Natural killer cell treated with Interleukin-12 subunit alpha and Interleukin-12 subunit beta and Interleukin-15 and Interleukin-18, amount 100 ng/mL, for 72 hours (primary cell): ENCODE measurements at regions not wholly inside any gene's neighbourhood (a gene's known extent, or its start where the extent isn't known, plus 50 kb on each side); places are given as distances from the start of the nearest gene placed in this dataset.

ENCODE experiments used
- ATAC-seq, 2 donors: fragments of 150-1000 bp; cut with Tn5 transposase in 1 of 2; sonication (Bioruptor Pico), chemical (Tn5 transposase) in 1 of 2; 2 replicates each; pipeline ENCODE4 v1.10.0; 2021
- DNase-seq: peaks from one replicate; pipeline ENCODE4 v3.0.0; 2022; ENCODE audit warnings: low spot score
- H3K27ac Mint-ChIP-seq, 2 donors: 1 replicate in 1 of 2; 2 replicates in 1 of 2; pipeline ENCODE4 v1.8.0; 2022; ENCODE audit warnings: mixed read lengths in 2 of 2, mild to moderate bottlenecking in 1 of 2, moderate library complexity in 1 of 2
- H3K27me3 Mint-ChIP-seq, 2 donors: 1 replicate in 1 of 2; 2 replicates in 1 of 2; pipeline ENCODE4 v1.8.0; 2022; ENCODE audit warnings: mixed read lengths in 2 of 2
- H3K36me3 Mint-ChIP-seq: one replicate; pipeline ENCODE4 v1.8.0; 2022; ENCODE audit warnings: mixed read lengths
- H3K4me1 Mint-ChIP-seq, 2 donors: 1 replicate in 1 of 2; 2 replicates in 1 of 2; pipeline ENCODE4 v1.8.0; 2022; ENCODE audit warnings: low read depth in 2 of 2, mixed read lengths in 2 of 2, mild to moderate bottlenecking in 1 of 2
- H3K4me3 Mint-ChIP-seq: one replicate; pipeline ENCODE4 v1.8.0; 2022; ENCODE audit warnings: mixed read lengths
- H3K9me3 Mint-ChIP-seq: 2 replicates; pipeline ENCODE4 v1.8.0; 2022; ENCODE audit warnings: mixed read lengths

DNA sequence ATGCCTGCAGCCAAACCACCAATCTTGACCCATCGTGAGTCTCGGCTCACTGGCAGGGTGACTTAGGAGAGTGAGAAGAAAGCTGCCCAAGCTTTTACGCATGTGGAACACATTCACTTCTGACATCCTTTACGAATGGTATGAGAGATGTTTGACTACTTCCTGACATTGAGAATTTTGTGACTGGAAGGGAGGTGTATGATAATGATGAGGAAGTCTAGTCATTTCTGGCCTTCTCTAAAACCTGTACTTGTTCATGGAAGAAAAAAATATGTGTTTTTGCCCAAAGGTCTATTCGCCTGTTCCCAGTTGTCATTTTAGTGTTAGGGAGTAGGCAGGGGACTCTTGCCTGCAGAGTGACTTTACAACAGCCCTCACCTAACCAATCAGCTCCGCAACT lies 227.2 kb upstream of the ATP2B1 start:
- DNase-seq (no peak), ATAC-seq (peak; percentile 71 to 87)
- H3K4me3 Mint-ChIP-seq, result peak overlapping the region; percentile 8
- peaks cover 18 to 20% of the 10 kb centered on the region in 2 donors for H3K4me1 Mint-ChIP-seq
- H3K9me3 Mint-ChIP-seq, result no peaks in the 10 kb centered on the region
- peaks cover 5% of the 10 kb centered on the region for H3K36me3 Mint-ChIP-seq
- H3K27me3 Mint-ChIP-seq, result no peaks in the 10 kb centered on the region
- peak overlapping the region; percentile 36 to 77 for H3K27ac Mint-ChIP-seq

DNA sequence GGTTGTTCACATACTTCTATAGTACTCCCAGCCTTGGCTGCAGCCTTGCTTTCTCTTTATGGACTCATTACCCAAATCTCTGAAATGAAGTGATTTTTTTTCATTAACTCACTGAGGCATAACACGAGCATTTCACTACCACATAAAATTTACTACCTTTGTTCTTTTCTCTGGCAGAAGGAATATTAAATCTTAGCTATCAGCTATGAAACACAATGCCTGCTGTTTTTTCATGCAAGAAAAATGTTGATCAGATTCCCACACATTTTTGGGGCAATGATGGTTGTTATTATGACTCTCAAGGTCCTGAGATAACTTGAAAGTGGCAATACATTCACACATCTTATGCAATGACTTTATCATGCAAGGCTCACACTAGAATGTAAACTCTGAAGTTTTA lies 225.3 kb upstream of the ATP2B1 start:
- Mint-ChIP-seq H3K9me3 (no peaks in the 10 kb centered on the region), H3K36me3 (peaks cover 5% of the 10 kb centered on the region), H3K27me3 (no peaks in the 10 kb centered on the region), H3K4me3 (peak overlapping the region; percentile 4), H3K4me1 (peaks cover 18 to 20% of the 10 kb centered on the region in 2 donors), H3K27ac (peak overlapping the region; percentile 36 to 77)
- no peak for ATAC-seq
- DNase-seq, result no peak

DNA sequence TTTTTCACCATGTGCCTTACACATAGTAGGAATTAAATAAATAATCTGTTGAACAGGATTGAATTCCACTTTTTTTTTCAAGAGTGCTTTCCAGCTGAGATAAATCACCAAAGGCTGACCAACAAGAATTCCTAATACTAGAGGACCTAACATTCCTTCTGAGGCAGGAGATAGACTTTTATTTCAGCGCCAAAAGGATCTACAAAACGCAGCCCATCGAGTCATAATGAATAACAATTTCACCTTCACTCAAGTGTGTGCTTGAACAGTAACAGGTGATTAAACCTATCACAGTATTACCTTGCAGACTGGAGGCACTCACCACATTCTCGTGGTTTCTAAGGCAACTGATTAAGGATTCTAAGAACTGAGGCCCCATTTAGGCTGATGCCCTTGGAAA lies 224.3 kb upstream of the ATP2B1 start:
- Mint-ChIP-seq H3K4me3 (no peak overlapping the region), H3K27me3 (no peaks in the 10 kb centered on the region), H3K9me3 (no peaks in the 10 kb centered on the region), H3K36me3 (peaks cover 5% of the 10 kb centered on the region), H3K4me1 (peaks cover 18 to 20% of the 10 kb centered on the region in 2 donors), H3K27ac (no peak overlapping the region)
- ATAC-seq (no peak), DNase-seq (no peak)

GRCh38 chr12:89928467-89928866 lies 219.8 kb upstream of the ATP2B1 start:
- peaks cover 4 to 6% of the 10 kb centered on the region in 2 donors for H3K4me1 Mint-ChIP-seq
- H3K36me3 Mint-ChIP-seq, result no peaks in the 10 kb centered on the region
- H3K27ac Mint-ChIP-seq, result no peak overlapping the region
- no peaks in the 10 kb centered on the region for H3K27me3 Mint-ChIP-seq
- H3K4me3 Mint-ChIP-seq, result no peak overlapping the region
- no peak for DNase-seq
- no peaks in the 10 kb centered on the region for H3K9me3 Mint-ChIP-seq
- no peak for ATAC-seq

GRCh38 chr12:89927226-89927698 lies 218.6 kb upstream of the ATP2B1 start:
- Mint-ChIP-seq H3K27ac (peak overlapping the region in 1 of 2 donors; percentile 48), H3K27me3 (no peaks in the 10 kb centered on the region), H3K4me3 (no peak overlapping the region), H3K4me1 (peaks cover 4 to 6% of the 10 kb centered on the region in 2 donors), H3K9me3 (no peaks in the 10 kb centered on the region), H3K36me3 (no peaks in the 10 kb centered on the region)
- ATAC-seq (no peak), DNase-seq (no peak)

GRCh38 chr12:89924191-89924590 lies 215.6 kb upstream of the ATP2B1 start:
- Mint-ChIP-seq H3K36me3 (no peaks in the 10 kb centered on the region), H3K27ac (peak overlapping the region in 1 of 2 donors; percentile 19), H3K4me1 (peaks cover 4 to 6% of the 10 kb centered on the region in 2 donors), H3K9me3 (no peaks in the 10 kb centered on the region), H3K4me3 (no peak overlapping the region), H3K27me3 (no peaks in the 10 kb centered on the region)
- DNase-seq (no peak), ATAC-seq (no peak)

- no peaks in the 10 kb centered on the region for H3K9me3 Mint-ChIP-seq
- no peak overlapping the region for H3K27ac Mint-ChIP-seq
- no peaks in the 10 kb centered on the region for H3K27me3 Mint-ChIP-seq
- H3K4me3 Mint-ChIP-seq, result no peak overlapping the region
- ATAC-seq, result no peak
- no peaks in the 10 kb centered on the region for H3K36me3 Mint-ChIP-seq
- no peak for DNase-seq
- H3K4me1 Mint-ChIP-seq, result peaks cover 8 to 11% of the 10 kb centered on the region in 2 donors
These were observed 214.5 kb upstream of the ATP2B1 start for GRCh38 chr12:89923091-89923490.

DNA sequence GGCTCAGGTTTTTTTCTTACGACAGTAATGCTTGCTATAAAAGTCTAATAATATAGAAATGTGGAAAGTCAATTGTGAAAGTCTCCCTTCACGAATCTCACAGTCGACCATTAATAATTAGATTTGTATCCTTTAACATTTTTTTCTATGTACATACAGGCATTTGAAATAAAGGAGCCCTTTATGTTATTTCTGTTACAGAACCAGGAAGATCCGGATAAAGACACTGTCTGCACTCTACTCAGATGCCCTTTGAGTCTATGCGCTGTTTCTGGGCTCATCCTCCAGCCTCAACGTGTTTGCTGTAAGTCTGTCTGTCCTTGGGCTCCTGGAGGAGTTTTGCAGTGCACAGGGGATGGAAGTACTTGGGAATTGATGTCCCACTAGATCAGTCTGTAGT lies 212.2 kb upstream of the ATP2B1 start:
- Mint-ChIP-seq H3K36me3 (no peaks in the 10 kb centered on the region), H3K9me3 (no peaks in the 10 kb centered on the region), H3K27ac (no peak overlapping the region), H3K4me3 (no peak overlapping the region), H3K4me1 (peaks cover 3 to 5% of the 10 kb centered on the region in 2 donors), H3K27me3 (no peaks in the 10 kb centered on the region)
- DNase-seq, result no peak
- no peak for ATAC-seq

DNA sequence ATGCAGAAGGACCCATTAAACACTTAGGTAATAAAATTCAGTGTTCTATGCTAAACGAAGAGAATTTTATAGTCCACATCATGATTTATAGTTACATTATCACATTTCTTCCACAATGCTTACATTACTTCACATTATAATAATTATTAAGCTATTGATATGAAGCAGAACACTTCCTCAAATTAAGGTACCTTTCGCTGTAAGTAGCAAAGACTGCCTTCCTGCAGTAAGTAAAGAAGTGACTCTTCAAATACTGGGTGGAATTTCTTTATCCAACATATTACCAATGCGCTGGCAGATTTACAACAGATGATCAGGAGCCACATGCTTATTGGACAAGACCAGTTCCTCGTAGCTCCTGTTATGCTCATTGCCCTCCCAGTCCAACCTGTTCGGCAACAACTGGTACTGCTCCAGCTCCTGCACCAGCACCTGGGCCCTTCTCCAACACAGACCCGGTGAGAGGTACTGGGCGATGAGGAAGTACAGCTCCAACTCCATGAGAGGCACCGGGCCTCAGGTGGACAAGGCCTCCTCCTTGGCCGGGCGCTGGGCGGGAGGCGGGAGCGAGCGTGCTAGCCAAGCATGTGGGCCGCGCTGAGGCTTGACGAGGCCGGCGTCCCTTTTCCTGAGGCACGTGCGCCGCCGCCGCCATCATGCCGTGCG lies 210.7 kb upstream of the ATP2B1 start:
- no peak for DNase-seq
- Mint-ChIP-seq H3K27me3 (no peaks in the 10 kb centered on the region), H3K9me3 (no peaks in the 10 kb centered on the region), H3K4me3 (no peak overlapping the region), H3K36me3 (no peaks in the 10 kb centered on the region), H3K4me1 (peaks cover 3 to 5% of the 10 kb centered on the region in 2 donors), H3K27ac (no peak overlapping the region)
- no peak for ATAC-seq

GRCh38 chr12:89918172-89918846 lies 209.7 kb upstream of the ATP2B1 start:
- Mint-ChIP-seq H3K4me3 (no peak overlapping the region), H3K27ac (peak overlapping the region in 1 of 2 donors; percentile 7), H3K36me3 (no peaks in the 10 kb centered on the region), H3K4me1 (peaks cover 3 to 5% of the 10 kb centered on the region in 2 donors), H3K27me3 (no peaks in the 10 kb centered on the region), H3K9me3 (no peaks in the 10 kb centered on the region)
- ATAC-seq, result no peak
- no peak for DNase-seq

DNA sequence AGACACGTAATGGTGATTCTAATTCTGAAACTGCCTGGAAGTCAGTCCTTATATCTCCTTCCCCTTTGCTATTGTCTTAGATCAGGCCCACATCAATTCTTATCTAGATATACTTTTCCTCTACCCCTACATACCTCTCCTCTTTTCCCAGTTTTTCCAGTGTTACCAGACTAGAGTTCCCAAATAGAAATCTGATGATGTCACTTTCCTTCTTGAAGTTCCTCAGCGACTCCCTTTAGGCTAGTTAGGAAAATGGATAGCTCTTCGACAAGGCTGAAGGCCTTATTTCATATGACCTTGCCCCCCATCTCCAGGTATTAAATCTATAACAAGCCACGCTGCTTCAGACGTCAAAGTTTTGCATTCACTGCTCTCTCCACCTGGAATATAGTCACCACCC lies 201.1 kb upstream of the ATP2B1 start:
- DNase-seq, result no peak
- no peaks in the 10 kb centered on the region for H3K36me3 Mint-ChIP-seq
- no peak overlapping the region for H3K4me3 Mint-ChIP-seq
- H3K9me3 Mint-ChIP-seq, result no peaks in the 10 kb centered on the region
- ATAC-seq, result no peak
- H3K27ac Mint-ChIP-seq, result no peak overlapping the region
- H3K4me1 Mint-ChIP-seq, result no peaks in the 10 kb centered on the region
- no peaks in the 10 kb centered on the region for H3K27me3 Mint-ChIP-seq

DNA sequence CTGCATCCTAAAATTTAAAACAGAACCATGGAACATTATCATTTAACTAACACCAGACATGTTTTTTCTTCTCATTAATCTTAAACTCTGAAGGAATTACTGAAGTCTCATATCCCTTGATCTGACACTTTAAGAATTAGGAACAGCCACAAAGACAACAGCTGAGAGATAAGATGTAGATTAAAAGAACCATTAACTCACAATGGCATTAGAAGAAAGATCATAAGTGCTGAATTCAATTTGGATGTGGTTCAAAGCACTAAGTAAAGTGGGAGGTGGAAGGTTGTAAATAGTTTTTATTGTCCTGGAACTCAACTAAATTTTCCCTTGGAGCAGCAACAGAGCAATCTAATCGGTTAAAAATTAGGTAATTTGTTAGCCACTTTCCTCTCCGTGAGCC lies 199.0 kb upstream of the ATP2B1 start:
- no peak for DNase-seq

DNA sequence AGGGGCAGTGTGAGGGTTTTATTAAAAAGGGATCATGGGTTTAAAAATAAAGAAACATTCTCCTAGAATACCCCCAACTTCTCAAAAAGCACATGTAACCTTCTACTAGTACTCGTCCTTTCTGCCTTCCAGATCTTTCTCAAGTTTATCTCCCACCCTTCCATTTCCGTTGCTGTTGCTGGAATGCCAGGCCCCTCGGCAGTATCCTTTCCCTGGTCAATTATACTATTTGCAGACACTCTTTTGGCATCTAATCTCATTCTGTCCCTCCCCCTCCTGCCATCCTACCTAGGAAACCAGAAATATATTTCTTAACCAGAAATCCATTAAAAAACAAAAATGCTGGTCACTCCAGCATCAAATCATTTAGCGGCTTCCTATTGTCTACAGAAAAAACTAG lies 198.2 kb upstream of the ATP2B1 start:
- no peaks in the 10 kb centered on the region for H3K9me3 Mint-ChIP-seq
- H3K27ac Mint-ChIP-seq, result no peak overlapping the region
- ATAC-seq (no peak), DNase-seq (no peak)
- no peaks in the 10 kb centered on the region for H3K27me3 Mint-ChIP-seq
- no peaks in the 10 kb centered on the region for H3K4me1 Mint-ChIP-seq
- H3K4me3 Mint-ChIP-seq, result no peak overlapping the region
- no peaks in the 10 kb centered on the region for H3K36me3 Mint-ChIP-seq

More for the DNA sequence above, 199.0 kb upstream of the ATP2B1 start:
- Mint-ChIP-seq H3K4me1 (no peaks in the 10 kb centered on the region), H3K4me3 (no peak overlapping the region), H3K9me3 (no peaks in the 10 kb centered on the region), H3K27ac (no peak overlapping the region), H3K27me3 (no peaks in the 10 kb centered on the region), H3K36me3 (no peaks in the 10 kb centered on the region)
- no peak for ATAC-seq

DNA sequence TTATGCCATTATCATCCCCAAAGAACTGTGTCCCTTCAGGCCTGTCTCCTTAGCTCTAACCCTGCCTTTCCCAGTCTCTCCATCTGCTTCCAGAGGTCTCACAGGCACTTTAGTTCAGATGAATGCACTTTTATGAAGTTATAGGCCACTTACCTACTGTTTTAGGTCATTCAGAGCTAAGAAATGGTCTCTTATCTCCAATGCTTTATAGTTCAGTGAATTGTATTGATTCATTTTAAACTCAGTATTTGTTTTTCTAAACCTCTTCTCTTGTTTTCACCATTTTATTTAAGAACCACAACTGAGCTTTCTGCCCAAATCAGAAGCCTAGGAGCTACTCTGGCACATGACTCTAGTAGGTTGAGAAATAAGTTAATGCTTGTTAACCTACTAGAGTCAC lies 197.5 kb upstream of the ATP2B1 start:
- Mint-ChIP-seq H3K9me3 (no peaks in the 10 kb centered on the region), H3K4me1 (no peaks in the 10 kb centered on the region), H3K36me3 (no peaks in the 10 kb centered on the region), H3K4me3 (no peak overlapping the region), H3K27ac (no peak overlapping the region), H3K27me3 (no peaks in the 10 kb centered on the region)
- ATAC-seq, result no peak
- no peak for DNase-seq
